ENCODE measurements at regions not wholly inside any gene's neighbourhood (a gene's known extent, or its start where the extent isn't known, plus 50 kb on each side); places are given as distances from the start of the nearest gene placed in this dataset.

DNA sequence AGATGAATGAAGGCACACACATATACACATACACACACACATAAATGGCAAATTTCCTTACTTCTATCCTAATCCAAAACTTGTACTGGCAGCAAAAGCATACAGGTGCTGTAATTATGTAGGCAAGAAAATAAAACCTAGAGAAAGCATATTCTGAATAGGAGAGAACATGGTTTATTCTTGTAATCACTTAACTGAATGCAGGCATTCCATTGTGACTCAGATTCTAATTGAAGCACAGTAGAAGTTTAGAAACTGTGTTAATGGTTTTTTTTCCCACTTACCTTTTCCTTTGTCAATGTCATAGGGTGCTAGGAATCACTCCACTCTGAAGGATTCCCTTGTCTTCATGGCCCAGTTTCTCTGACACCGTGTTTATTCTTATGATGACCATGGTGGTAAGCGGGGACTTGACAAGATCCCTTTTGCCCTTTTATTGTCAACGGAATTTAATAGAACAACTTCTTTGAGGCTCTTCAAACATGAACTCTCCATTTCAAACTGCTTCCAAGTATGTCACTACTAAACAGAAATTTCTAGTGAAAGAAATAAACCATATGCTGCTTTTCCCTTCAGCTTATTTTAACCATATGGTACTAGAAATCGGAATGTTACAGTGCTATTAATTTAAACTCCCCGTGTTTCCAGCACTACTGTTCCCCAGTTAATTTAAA is 164.2 kb downstream of the OGFRL1 start:
- no peaks in the 10 kb centered on the region for H3K9me3 ChIP-seq (ENCODE audit: insufficient read depth, low read depth, low read length)
- no peaks in the 10 kb centered on the region for H3K27me3 ChIP-seq (ENCODE audit: insufficient read depth, low read length, poor library complexity, severe bottlenecking)
- H4K20me1 ChIP-seq (ENCODE audit: insufficient read depth, low read length, poor library complexity, severe bottlenecking): no peaks in the 10 kb centered on the region
- TF ChIP-seq EZH2phosphoT487 (IDR thresholded peaks at IDR 0.05; ENCODE audit: borderline replicate concordance): no peak
- TF ChIP-seq, protein P1, sequence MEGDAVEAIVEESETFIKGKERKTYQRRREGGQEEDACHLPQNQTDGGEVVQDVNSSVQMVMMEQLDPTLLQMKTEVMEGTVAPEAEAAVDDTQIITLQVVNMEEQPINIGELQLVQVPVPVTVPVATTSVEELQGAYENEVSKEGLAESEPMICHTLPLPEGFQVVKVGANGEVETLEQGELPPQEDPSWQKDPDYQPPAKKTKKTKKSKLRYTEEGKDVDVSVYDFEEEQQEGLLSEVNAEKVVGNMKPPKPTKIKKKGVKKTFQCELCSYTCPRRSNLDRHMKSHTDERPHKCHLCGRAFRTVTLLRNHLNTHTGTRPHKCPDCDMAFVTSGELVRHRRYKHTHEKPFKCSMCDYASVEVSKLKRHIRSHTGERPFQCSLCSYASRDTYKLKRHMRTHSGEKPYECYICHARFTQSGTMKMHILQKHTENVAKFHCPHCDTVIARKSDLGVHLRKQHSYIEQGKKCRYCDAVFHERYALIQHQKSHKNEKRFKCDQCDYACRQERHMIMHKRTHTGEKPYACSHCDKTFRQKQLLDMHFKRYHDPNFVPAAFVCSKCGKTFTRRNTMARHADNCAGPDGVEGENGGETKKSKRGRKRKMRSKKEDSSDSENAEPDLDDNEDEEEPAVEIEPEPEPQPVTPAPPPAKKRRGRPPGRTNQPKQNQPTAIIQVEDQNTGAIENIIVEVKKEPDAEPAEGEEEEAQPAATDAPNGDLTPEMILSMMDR (conservative IDR thresholded peaks at IDR 0.05; ENCODE audit: low read length): no peak
- no peaks in the 10 kb centered on the region for H3K79me2 ChIP-seq (ENCODE audit: insufficient read depth, low read length)
- no peak overlapping the region for H2AFZ ChIP-seq (ENCODE audit: low read length)
- no peaks in the 10 kb centered on the region for H3K9me2 ChIP-seq (replicated peaks; ENCODE audit: low read depth, low read length)
- no peaks in the 10 kb centered on the region for H3F3A ChIP-seq (ENCODE audit: low read depth)
- no peak overlapping the region for H3K9ac ChIP-seq (ENCODE audit: low read depth, low read length, poor library complexity, severe bottlenecking)
- no peak overlapping the region for H3K4me2 ChIP-seq (ENCODE audit: low read depth, low read length, poor library complexity, severe bottlenecking)
- H3K4me1 ChIP-seq (ENCODE audit: insufficient read depth, low read length, poor library complexity, severe bottlenecking): no peaks in the 10 kb centered on the region
- H3K36me3 ChIP-seq (ENCODE audit: insufficient read depth, low read length): no peaks in the 10 kb centered on the region
- no peak overlapping the region for H3K4me3 ChIP-seq (ENCODE audit: low read length, poor library complexity, severe bottlenecking)

DNA sequence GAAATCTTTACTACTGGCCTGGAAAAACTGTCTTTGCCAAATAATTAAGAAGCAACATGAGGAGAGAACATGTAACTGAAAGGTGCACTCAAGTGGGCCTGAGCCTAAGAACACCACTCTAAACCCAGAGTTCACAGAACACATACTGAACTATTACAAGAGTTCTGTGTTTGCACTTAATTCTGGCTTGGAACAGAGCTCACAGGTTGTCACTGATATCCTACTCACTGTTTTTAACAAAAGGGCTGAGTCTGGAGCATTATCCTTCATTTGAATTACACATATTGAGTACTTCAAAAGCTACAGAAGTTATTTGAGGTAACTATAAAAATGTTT is 164.7 kb downstream of the OGFRL1 start:
- Histone ChIP-seq H3K9ac (ENCODE audit: low read depth, low read length, poor library complexity, severe bottlenecking) (no peak overlapping the region), H3K36me3 (ENCODE audit: insufficient read depth, low read length) (no peaks in the 10 kb centered on the region), H3K4me2 (ENCODE audit: low read depth, low read length, poor library complexity, severe bottlenecking) (no peak overlapping the region), H3K27me3 (ENCODE audit: insufficient read depth, low read length, poor library complexity, severe bottlenecking) (no peaks in the 10 kb centered on the region), H4K20me1 (ENCODE audit: insufficient read depth, low read length, poor library complexity, severe bottlenecking) (no peaks in the 10 kb centered on the region), H3F3A (ENCODE audit: low read depth) (no peaks in the 10 kb centered on the region), H3K9me3 (ENCODE audit: insufficient read depth, low read depth, low read length) (no peaks in the 10 kb centered on the region), H3K4me3 (ENCODE audit: low read length, poor library complexity, severe bottlenecking) (no peak overlapping the region), H2AFZ (ENCODE audit: low read length) (no peak overlapping the region), H3K79me2 (ENCODE audit: insufficient read depth, low read length) (no peaks in the 10 kb centered on the region), H3K4me1 (ENCODE audit: insufficient read depth, low read length, poor library complexity, severe bottlenecking) (no peaks in the 10 kb centered on the region), H3K9me2 (replicated peaks; ENCODE audit: low read depth, low read length) (no peaks in the 10 kb centered on the region)
- TF ChIP-seq, protein P1 (conservative IDR thresholded peaks at IDR 0.05; ENCODE audit: low read length): no peak
- TF ChIP-seq EZH2phosphoT487 (IDR thresholded peaks at IDR 0.05; ENCODE audit: borderline replicate concordance): no peak

DNA sequence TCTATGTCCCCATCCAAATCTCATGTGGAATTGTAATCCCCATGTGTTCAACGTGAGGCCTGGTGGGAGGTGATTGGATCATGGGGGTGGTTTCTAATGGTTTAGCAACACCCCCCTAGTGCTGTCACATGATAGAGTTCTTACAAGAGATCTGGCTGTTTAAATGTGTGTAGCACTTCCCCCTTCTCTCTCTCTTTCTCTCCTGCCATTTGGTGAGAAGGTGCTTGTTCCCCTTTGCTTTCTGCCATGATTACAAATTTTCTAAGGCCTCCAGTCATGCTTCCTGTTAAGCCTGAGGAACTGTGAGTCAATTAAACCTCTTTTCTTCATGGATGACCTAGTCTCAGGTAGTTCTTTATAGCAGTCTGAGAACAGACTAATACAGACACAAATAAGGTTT is 165.4 kb downstream of the OGFRL1 start:
- no peak overlapping the region for H3K9ac ChIP-seq (ENCODE audit: low read depth, low read length, poor library complexity, severe bottlenecking)
- no peak for TF ChIP-seq EZH2phosphoT487 (IDR thresholded peaks at IDR 0.05; ENCODE audit: borderline replicate concordance)
- TF ChIP-seq, protein P1 (conservative IDR thresholded peaks at IDR 0.05; ENCODE audit: low read length): no peak
- H3K9me3 ChIP-seq (ENCODE audit: insufficient read depth, low read depth, low read length): no peaks in the 10 kb centered on the region
- no peaks in the 10 kb centered on the region for H3K27me3 ChIP-seq (ENCODE audit: insufficient read depth, low read length, poor library complexity, severe bottlenecking)
- H3K9me2 ChIP-seq (replicated peaks; ENCODE audit: low read depth, low read length): no peaks in the 10 kb centered on the region
- no peaks in the 10 kb centered on the region for H4K20me1 ChIP-seq (ENCODE audit: insufficient read depth, low read length, poor library complexity, severe bottlenecking)
- H3K4me3 ChIP-seq (ENCODE audit: low read length, poor library complexity, severe bottlenecking): no peak overlapping the region
- no peak overlapping the region for H3K4me2 ChIP-seq (ENCODE audit: low read depth, low read length, poor library complexity, severe bottlenecking)
- no peak overlapping the region for H2AFZ ChIP-seq (ENCODE audit: low read length)
- H3K4me1 ChIP-seq (ENCODE audit: insufficient read depth, low read length, poor library complexity, severe bottlenecking): no peaks in the 10 kb centered on the region
- H3K79me2 ChIP-seq (ENCODE audit: insufficient read depth, low read length): no peaks in the 10 kb centered on the region
- H3K36me3 ChIP-seq (ENCODE audit: insufficient read depth, low read length): no peaks in the 10 kb centered on the region
- H3F3A ChIP-seq (ENCODE audit: low read depth): no peaks in the 10 kb centered on the region

Data from Loucy (cell line).